Skeletal muscle tissue (tissue), 3 donors: ENCODE measurements at regions not wholly inside any gene's neighbourhood (a gene's known extent, or its start where the extent isn't known, plus 50 kb on each side); places are given as distances from the start of the nearest gene placed in this dataset.
A peak's percentile ranks its signal among the peaks of the same experiment; 100 is the strongest.
"Not testable (repeated sequence)": the region's sequence is repeated elsewhere in the genome, so short reads cannot be mapped to it uniquely, and the experiment has no call there.

Source experiments
- H3K27ac ChIP-seq: one replicate; pipeline ENCODE4 v1.7.0; 2013; ENCODE audit warnings: mild to moderate bottlenecking, low read depth, low read length, inconsistent platforms
- H3K27me3 ChIP-seq, 3 donors: one replicate each; pipeline ENCODE4 v1.7.0; 2013; ENCODE audit warnings: low read length in 3 of 3; ENCODE audit not compliant: control insufficient read depth in 3 of 3, insufficient read depth in 3 of 3
- H3K36me3 ChIP-seq, 3 donors: one replicate each; pipeline ENCODE4 v1.7.0; 2013; ENCODE audit warnings: low read length in 3 of 3; ENCODE audit not compliant: control insufficient read depth in 3 of 3, insufficient read depth in 3 of 3
- H3K4me1 ChIP-seq, 3 donors: one replicate each; pipeline ENCODE4 v1.7.0; 2013; ENCODE audit warnings: low read length in 3 of 3, mild to moderate bottlenecking in 3 of 3; ENCODE audit not compliant: control insufficient read depth in 3 of 3, insufficient read depth in 3 of 3
- H3K4me3 ChIP-seq, 3 donors: one replicate each; pipeline ENCODE4 v1.7.0; 2013; ENCODE audit warnings: low read length in 3 of 3
- H3K9ac ChIP-seq, 3 donors: one replicate each; pipeline ENCODE4 v1.7.0; 2013; ENCODE audit warnings: low read length in 3 of 3, mild to moderate bottlenecking in 3 of 3, moderate library complexity in 2 of 3, low read depth in 1 of 3
- H3K9me3 ChIP-seq, 3 donors: one replicate each; pipeline ENCODE4 v1.7.0; 2013; ENCODE audit warnings: low read length in 3 of 3; ENCODE audit not compliant: control insufficient read depth in 3 of 3
- donor health status: Osteomylitis.

DNA sequence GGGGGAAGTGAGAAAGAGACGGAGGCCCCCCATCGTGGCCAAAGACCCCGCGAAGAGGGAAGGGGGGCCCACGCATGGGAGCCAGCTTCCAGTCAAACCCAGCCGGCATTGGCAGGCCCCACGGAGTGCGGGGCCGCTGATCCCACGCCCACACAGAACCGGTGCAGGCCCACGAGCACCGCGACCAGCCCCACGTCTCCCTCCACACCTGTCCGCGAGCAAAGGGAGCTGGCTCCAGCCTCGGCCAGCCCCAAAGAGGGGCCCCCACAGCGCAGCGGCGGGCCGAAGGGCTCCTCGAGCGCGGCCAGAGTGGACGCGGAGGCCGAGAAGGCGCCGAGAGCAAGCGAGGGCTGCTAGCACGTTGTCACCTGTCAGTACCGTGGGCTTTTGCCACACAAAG, 125.0 kb upstream of the TWIST2 start:
- Histone ChIP-seq H3K4me1 (peaks cover 0 to 5% (median 2%) of the 10 kb centered on the region in 3 donors), H3K4me3 (no peak overlapping the region), H3K36me3 (no peaks in the 10 kb centered on the region), H3K27me3 (peaks cover 0 to 11% (median 2%) of the 10 kb centered on the region in 3 donors), H3K9ac (no peak overlapping the region), H3K27ac (no peak overlapping the region), H3K9me3 (peaks cover 0 to 9% (median 3%) of the 10 kb centered on the region in 3 donors)

DNA sequence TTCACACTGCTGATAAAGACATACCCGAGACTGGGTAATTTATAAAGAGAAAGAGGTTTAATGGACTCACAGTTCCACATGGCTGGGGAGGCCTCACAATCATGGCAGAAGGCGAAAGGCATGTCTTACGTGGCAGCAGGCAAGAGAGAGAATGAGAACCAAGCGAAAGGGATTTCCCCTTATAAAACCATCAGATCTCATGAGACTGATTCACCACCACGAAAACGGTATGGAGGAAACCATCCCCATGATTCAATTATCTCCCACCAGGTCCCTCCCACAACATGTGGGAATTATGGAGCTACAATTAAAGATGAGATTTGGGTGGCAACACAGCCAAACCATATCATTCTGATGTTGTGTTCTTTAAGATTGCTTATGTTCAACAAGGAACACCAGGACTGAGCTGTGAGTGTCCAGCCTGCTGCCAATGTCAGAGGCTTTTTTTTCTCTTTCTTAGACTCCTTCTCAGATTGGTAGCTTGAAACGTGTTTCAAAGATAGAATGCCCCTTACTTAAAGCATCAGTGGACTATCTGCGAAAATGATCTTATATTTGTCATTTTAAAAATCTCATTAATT, 124.1 kb upstream of the TWIST2 start:
- not testable (repeated sequence) for H3K36me3 ChIP-seq, H3K4me1 ChIP-seq, H3K9ac ChIP-seq, H3K9me3 ChIP-seq, H3K4me3 ChIP-seq, H3K27ac ChIP-seq
- H3K27me3 ChIP-seq: peaks cover 0 to 11% (median 2%) of the 10 kb centered on the region in 3 donors

DNA sequence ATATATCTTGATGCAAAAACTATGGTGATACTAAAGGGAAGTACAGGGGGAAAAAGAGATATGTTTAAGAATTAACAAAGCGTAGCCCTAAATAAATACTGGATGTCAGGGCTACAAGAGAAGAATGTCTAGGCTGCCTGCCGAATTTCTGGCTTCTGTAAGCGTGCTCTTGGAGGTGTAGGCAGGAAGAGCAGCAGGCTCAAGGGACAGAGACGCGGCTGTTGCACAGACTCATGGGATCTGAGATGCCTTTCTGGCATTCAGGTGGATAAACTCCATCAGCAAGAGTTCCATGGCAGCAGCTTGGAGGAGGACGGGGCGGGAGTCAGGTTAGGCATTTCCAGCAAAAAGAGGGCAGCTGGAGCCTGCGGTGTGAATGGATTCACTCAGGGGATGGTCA, 123.2 kb upstream of the TWIST2 start:
- peaks cover 0 to 9% (median 3%) of the 10 kb centered on the region in 3 donors for H3K9me3 ChIP-seq
- no peak overlapping the region for H3K27ac ChIP-seq
- peaks cover 5 to 9% (median 6%) of the 10 kb centered on the region in 3 donors for H3K4me1 ChIP-seq
- H3K9ac ChIP-seq: no peak overlapping the region
- H3K4me3 ChIP-seq: no peak overlapping the region
- no peaks in the 10 kb centered on the region for H3K36me3 ChIP-seq
- H3K27me3 ChIP-seq: peaks cover 0 to 5% (median 2%) of the 10 kb centered on the region in 3 donors

DNA sequence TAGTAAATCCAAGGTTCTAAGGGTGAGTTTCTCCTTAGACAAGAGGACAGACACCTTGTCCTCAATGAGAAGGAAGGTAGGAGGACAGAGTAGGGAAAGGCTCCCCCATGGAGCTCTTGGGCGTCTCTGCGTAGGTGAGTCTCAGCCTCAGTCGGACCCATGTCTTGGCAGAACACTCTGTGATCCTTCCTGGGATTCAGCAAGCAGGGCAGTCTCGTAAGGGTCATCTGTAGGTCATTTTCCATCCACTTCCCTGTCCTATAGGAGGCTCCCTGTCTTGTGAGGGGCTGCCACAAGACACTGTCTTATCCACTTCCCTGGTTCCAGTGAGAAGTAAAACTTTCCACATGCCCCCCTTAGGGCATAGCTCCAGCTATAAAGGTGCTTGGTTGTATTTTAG, 122.6 kb upstream of the TWIST2 start:
- H3K9ac ChIP-seq: no peak overlapping the region
- H3K9me3 ChIP-seq: peaks cover 0 to 9% (median 3%) of the 10 kb centered on the region in 3 donors
- H3K4me3 ChIP-seq: no peak overlapping the region
- H3K4me1 ChIP-seq: peaks cover 5 to 9% (median 6%) of the 10 kb centered on the region in 3 donors
- H3K27ac ChIP-seq: no peak overlapping the region
- H3K27me3 ChIP-seq: peaks cover 0 to 3% (median 2%) of the 10 kb centered on the region in 3 donors
- no peaks in the 10 kb centered on the region for H3K36me3 ChIP-seq

DNA sequence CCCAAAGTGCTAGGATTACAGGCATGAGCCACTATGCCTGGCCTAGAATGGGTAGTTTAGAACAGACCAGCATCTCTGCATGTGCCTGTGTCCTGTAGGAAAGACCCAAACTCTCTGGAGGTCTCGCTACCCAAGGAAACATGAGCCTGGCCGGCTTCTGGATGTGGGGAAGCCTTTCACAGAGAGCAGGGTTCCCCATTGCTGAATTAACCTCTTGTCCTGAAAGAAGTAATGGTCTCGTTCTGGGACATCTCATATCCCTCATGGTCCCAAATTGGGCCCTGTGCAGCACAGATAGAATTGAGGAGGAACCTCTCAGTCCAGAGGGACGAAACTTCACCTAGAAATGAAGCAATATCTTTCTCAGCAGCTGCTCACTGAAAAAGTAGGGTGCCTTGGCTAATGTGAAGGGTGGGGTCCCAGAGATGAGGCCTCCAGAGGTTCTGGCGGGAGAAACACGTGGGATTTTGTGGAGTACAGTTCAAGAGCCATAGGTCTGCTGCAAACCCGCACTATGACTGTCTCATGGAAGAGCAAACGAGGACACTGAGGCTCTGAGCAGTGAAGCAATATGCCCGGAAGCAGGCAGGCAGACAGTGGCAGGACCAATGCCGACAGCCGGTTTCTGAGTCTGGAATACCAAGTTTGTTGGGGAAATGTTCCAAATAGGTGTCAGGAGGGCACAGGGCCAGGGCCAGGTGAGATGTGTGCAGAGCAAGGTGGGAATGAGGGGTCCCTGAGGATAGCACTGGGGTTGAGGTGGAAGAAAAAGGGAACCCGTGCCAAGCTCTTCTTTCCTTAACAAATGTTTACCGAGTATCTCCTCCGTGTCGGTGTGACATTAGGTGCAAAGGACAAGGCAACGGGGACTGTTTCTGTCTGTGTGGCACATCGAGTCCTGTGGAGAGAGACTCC, 121.0 kb upstream of the TWIST2 start:
- no peak overlapping the region for H3K4me3 ChIP-seq
- H3K27me3 ChIP-seq: peaks cover 0 to 2% (median 2%) of the 10 kb centered on the region in 3 donors
- H3K9ac ChIP-seq: no peak overlapping the region
- peaks cover 0 to 9% (median 3%) of the 10 kb centered on the region in 3 donors for H3K9me3 ChIP-seq
- no peaks in the 10 kb centered on the region for H3K36me3 ChIP-seq
- H3K4me1 ChIP-seq: peaks cover 5 to 9% (median 6%) of the 10 kb centered on the region in 3 donors
- no peak overlapping the region for H3K27ac ChIP-seq

DNA sequence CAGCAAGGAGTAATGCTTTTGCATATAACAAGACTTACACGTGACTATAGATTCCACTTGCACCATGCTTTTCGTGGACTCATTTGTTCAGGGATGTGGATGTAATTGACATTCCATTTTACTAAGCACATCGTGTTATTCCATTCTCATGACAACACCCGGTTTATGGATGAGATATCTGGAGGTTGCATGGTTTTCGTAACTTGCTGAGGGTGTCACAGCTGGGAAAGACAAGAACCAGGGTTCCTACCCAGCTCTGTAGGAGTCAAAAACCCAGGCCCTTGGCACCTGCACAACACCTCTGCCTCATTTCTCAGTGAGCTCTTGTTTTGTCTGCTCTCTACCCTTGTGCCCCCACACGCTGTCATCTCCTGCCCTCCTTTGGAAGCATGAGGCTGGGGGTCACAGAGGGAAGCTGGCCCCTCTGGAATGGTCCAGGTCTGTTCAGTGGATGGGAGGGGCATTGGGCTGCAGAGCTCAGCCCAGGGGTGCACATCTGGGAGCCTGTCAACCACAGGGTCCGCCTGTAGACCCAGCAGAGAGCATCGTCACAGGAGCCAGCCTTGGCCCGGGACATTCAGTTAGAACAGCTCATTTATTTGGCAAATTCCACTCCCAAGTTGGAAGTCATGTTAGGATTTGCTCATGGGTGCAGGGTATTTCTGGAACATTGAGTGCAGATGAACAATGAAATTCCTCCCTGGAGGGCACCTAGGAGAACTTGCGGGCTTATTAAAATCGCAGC, 120.1 kb upstream of the TWIST2 start:
- Histone ChIP-seq H3K36me3 (no peaks in the 10 kb centered on the region), H3K9ac (no peak overlapping the region), H3K9me3 (peaks cover 0 to 9% (median 3%) of the 10 kb centered on the region in 3 donors), H3K4me3 (no peak overlapping the region), H3K4me1 (peaks cover 5 to 9% (median 6%) of the 10 kb centered on the region in 3 donors), H3K27me3 (peaks cover 0 to 2% (median 2%) of the 10 kb centered on the region in 3 donors), H3K27ac (peak overlapping the region; percentile 18)

DNA sequence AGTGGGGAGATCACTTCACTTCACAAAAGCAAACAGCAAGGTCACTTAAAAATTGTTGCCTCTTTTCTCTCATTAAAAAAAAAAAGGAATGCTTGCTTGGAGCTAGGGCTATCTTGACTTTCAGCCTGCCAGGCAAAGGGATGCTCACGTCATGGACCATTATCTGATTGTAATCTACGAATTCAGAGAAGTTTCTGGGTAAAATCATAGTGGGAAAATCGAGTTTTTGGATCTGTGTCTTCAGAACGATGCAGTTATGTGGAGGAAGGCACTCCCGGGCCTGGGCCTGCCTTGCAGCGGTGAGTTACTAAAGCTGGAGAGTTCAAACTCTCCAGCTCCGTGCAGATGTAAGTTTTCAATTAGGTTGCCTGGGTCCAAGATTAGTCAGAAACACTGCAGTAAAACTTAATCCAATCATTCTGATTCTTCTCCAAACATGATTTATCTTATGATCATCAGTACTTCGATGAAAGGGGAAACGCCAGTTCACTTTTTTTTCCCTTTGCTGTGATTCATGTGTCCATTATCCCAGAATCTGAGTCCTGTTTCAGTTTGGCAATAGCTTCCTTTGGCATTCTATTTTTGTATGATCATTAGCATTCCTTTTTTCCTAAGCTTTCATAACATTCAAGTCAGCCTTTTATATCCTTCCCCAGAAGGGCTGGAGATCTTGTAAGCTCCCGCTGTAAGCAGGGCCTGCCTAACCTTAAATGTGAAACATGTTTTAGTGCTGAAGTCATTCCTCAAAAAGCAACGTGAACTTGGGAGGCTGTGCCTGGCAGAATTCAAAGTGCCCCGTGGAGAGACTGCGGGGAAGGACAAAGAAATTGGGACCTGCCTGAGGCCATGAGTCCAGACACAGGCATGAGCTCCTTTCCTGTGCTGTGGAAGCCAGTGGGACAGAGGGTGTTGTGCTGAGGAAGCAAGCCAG, 119.3 kb upstream of the TWIST2 start:
- peaks cover 0 to 9% (median 3%) of the 10 kb centered on the region in 3 donors for H3K9me3 ChIP-seq
- H3K9ac ChIP-seq: peak overlapping the region in 1 of 3 donors; percentile 34
- H3K27ac ChIP-seq: peak overlapping the region; percentile 71

DNA sequence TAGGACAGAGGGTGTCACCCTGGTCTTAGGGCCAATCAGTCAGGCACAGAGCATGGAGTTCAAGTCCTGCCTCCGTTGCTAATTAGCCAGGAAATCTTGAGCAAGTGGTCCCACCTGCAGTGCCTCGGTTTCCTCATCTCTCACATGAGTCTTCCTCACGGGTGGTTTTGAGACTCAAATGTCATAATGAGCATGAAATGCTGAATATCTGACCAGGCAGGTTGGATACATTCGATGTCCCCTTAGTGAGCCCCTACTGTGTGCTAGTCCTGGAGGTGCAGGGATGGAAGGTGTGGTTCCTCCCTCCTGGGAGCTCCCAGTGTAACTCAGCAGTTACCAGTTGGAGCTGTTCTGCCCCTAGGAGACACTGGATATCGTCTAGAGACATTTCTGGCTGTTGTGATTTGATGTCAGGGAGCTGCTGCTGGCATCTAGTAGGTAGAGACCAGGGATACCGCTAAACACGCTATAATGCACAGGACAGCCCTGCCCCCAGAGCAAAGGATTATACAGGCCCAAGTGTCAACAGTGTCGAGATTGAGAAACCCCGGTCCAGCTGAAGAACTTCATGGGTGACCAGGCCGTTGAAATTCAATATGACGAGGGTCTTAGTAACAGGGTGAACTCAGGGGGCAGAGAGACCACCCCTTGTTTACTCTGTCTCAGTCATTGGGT, 118.5 kb upstream of the TWIST2 start:
- peak overlapping the region in 1 of 3 donors; percentile 34 for H3K9ac ChIP-seq

More for the DNA sequence above, 119.3 kb upstream of the TWIST2 start:
- Histone ChIP-seq H3K36me3 (no peaks in the 10 kb centered on the region), H3K27me3 (peaks cover 0 to 2% (median 2%) of the 10 kb centered on the region in 3 donors), H3K4me3 (peak overlapping the region in 1 of 3 donors; percentile 24), H3K4me1 (peaks cover 5 to 9% (median 6%) of the 10 kb centered on the region in 3 donors)

More for the DNA sequence above, 118.5 kb upstream of the TWIST2 start:
- peak overlapping the region; percentile 71 for H3K27ac ChIP-seq
- peak overlapping the region in 1 of 3 donors; percentile 24 for H3K4me3 ChIP-seq
- H3K4me1 ChIP-seq: peaks cover 5 to 9% (median 6%) of the 10 kb centered on the region in 3 donors
- H3K27me3 ChIP-seq: peaks cover 0 to 2% (median 2%) of the 10 kb centered on the region in 3 donors
- H3K36me3 ChIP-seq: no peaks in the 10 kb centered on the region
- peaks cover 0 to 9% (median 3%) of the 10 kb centered on the region in 3 donors for H3K9me3 ChIP-seq
